Neural progenitor cell (in vitro differentiated cells): ENCODE measurements at regions not wholly inside any gene's neighbourhood (a gene's known extent, or its start where the extent isn't known, plus 50 kb on each side); places are given as distances from the start of the nearest gene placed in this dataset.

Source experiments
- DNase-seq: peaks from one replicate; pipeline ENCODE4 v3.0.0-alpha.2; 2016; ENCODE audit warnings: low spot score
- H2AFZ ChIP-seq: fragments of 200-600 bp; sonication (generic); replicated peaks from 2 replicates; pipeline ENCODE4 v1.6.1; 2016; ENCODE audit warnings: antibody characterized with exemption
- H3F3A ChIP-seq: fragments of 200-600 bp; sonication (generic); 2 replicates; pipeline ENCODE4 v1.6.1; 2016; ENCODE audit warnings: antibody characterized with exemption, low read depth
- H3K27ac ChIP-seq: fragments of 200-600 bp; sonication (generic); 2 replicates; pipeline ENCODE4 v1.5.1; 2016; ENCODE audit warnings: mild to moderate bottlenecking
- H3K27me3 ChIP-seq: fragments of 200-600 bp; sonication (generic); 2 replicates; pipeline ENCODE4 v1.6.1; 2016; ENCODE audit warnings: mild to moderate bottlenecking, moderate library complexity
- H3K36me3 ChIP-seq: fragments of 200-600 bp; sonication (generic); 2 replicates; pipeline ENCODE4 v1.5.1; 2016
- H3K4me1 ChIP-seq: fragments of 200-600 bp; sonication (generic); 2 replicates; pipeline ENCODE4 v1.6.1; 2016; ENCODE audit warnings: mixed run types
- H3K4me2 ChIP-seq: fragments of 200-600 bp; sonication (generic); 2 replicates; pipeline ENCODE4 v1.6.1; 2016
- H3K4me3 ChIP-seq: fragments of 200-600 bp; sonication (generic); 2 replicates; pipeline ENCODE4 v1.5.1; 2016
- H3K79me2 ChIP-seq: fragments of 200-600 bp; sonication (generic); 2 replicates; pipeline ENCODE4 v1.6.1; 2016; ENCODE audit warnings: low read depth
- H3K9ac ChIP-seq: fragments of 200-600 bp; sonication (generic); 2 replicates; pipeline ENCODE4 v1.6.1; 2016
- H3K9me3 ChIP-seq: fragments of 200-600 bp; sonication (generic); 2 replicates; pipeline ENCODE4 v1.5.1; 2016; ENCODE audit warnings: low read depth
- H4K20me1 ChIP-seq: fragments of 200-600 bp; sonication (generic); 2 replicates; pipeline ENCODE4 v1.6.1; 2016; ENCODE audit warnings: low read depth
- H3K27ac Mint-ChIP-seq: 3 replicates; pipeline ENCODE4 v1.8.0; 2021; ENCODE audit warnings: mixed read lengths
- H3K27me3 Mint-ChIP-seq: 2 replicates; pipeline ENCODE4 v1.8.0; 2022; ENCODE audit warnings: low read depth, mild to moderate bottlenecking, inconsistent platforms, moderate library complexity, mixed read lengths; ENCODE audit not compliant: insufficient read depth
- H3K36me3 Mint-ChIP-seq: 3 replicates; pipeline ENCODE4 v1.8.0; 2021; ENCODE audit warnings: mixed read lengths
- H3K4me1 Mint-ChIP-seq: 3 replicates; pipeline ENCODE4 v1.8.0; 2021; ENCODE audit warnings: mixed read lengths
- H3K4me3 Mint-ChIP-seq: 3 replicates; pipeline ENCODE4 v1.8.0; 2021; ENCODE audit warnings: mild to moderate bottlenecking, moderate library complexity, mixed read lengths
- H3K9me3 Mint-ChIP-seq: 3 replicates; pipeline ENCODE4 v1.8.0; 2020; ENCODE audit warnings: mixed read lengths
- EZH2 ChIP-seq: fragments of 200-600 bp; sonication (generic); IDR thresholded peaks from 2 replicates; pipeline ENCODE4 v1.6.1; 2017; ENCODE audit warnings: antibody characterized with exemption, mild to moderate bottlenecking, moderate library complexity
- EZH2phosphoT487 ChIP-seq: fragments of 200-600 bp; sonication (generic); IDR thresholded peaks from 2 replicates; pipeline ENCODE4 v1.6.1; 2017; ENCODE audit warnings: antibody characterized with exemption
- TF ChIP-seq, protein P1 (sequence below): fragments of 200-600 bp; sonication (generic); IDR thresholded peaks from 2 replicates; pipeline ENCODE4 v1.5.1; 2017; ENCODE audit warnings: antibody characterized with exemption, mild to moderate bottlenecking

DNA sequence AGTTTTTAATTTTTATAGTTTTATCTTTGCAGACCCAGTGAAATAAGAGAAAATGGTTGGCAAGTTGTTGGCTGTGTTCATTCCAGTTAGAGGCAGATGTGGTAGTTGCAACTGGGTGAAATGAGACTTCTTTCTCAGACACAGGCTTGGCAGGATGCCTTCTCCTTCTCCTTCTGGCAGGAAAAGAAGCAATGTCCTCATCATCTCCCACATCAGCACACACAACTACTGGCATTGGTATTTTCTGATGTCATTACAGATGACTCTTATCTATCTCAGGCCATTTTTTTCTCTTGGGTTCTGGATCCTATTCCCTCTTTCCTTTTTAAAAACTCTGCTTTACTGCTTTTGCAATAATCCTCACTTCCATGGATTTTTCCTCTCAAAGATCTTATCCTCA, 103.3 kb upstream of the EDIL3 start:
- Mint-ChIP-seq H3K4me3 (no peak overlapping the region), H3K4me1 (no peaks in the 10 kb centered on the region), H3K9me3 (no peaks in the 10 kb centered on the region), H3K27ac (no peak overlapping the region), H3K27me3 (no peaks in the 10 kb centered on the region), H3K36me3 (no peaks in the 10 kb centered on the region)
- Histone ChIP-seq H3K4me2 (no peak overlapping the region), H3K4me3 (no peak overlapping the region), H3K27ac (no peak overlapping the region), H3F3A (no peaks in the 10 kb centered on the region), H3K9ac (no peak overlapping the region), H3K36me3 (no peaks in the 10 kb centered on the region), H3K27me3 (no peaks in the 10 kb centered on the region), H4K20me1 (no peaks in the 10 kb centered on the region), H3K4me1 (no peaks in the 10 kb centered on the region), H2AFZ (no peak overlapping the region), H3K79me2 (no peaks in the 10 kb centered on the region), H3K9me3 (no peaks in the 10 kb centered on the region)
- TF ChIP-seq EZH2phosphoT487 (no peak), EZH2 (no peak)
- TF ChIP-seq, protein P1, sequence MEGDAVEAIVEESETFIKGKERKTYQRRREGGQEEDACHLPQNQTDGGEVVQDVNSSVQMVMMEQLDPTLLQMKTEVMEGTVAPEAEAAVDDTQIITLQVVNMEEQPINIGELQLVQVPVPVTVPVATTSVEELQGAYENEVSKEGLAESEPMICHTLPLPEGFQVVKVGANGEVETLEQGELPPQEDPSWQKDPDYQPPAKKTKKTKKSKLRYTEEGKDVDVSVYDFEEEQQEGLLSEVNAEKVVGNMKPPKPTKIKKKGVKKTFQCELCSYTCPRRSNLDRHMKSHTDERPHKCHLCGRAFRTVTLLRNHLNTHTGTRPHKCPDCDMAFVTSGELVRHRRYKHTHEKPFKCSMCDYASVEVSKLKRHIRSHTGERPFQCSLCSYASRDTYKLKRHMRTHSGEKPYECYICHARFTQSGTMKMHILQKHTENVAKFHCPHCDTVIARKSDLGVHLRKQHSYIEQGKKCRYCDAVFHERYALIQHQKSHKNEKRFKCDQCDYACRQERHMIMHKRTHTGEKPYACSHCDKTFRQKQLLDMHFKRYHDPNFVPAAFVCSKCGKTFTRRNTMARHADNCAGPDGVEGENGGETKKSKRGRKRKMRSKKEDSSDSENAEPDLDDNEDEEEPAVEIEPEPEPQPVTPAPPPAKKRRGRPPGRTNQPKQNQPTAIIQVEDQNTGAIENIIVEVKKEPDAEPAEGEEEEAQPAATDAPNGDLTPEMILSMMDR, result no peak
- no peak for DNase-seq

DNA sequence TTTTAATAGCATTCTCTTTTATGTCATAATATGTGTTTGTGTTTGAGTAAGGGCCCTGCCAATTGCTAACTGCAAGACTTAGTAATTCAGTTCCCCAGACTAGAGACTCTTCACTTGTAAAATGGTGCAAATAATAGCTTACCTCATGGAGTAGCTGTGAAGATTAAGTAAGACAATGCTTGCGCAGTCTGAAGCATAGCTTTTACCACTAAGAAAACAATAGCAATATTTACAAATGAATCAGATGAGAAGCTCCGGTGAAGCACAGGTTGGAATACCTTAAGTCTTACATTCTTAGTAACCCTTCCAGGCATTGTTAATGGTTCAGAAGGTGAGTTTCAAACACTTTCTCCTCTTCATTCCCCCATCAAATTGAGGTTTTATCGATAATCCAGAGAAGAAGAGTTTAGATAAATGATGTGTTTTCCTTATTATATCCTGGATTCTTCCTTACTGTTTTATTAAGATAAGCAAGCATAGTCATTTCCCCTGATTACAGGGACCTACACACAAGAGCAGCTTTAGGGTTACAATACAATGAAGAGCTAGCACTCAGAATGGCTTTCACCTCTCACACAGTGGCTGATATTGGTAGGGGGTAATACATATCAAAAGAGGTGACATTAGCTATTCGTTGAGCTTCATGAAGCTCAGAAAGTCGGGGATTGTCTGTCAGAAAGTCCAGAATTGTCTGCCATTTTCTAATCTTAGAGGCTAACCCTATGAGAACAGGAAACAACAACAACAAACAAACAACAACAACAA, 96.4 kb upstream of the EDIL3 start:
- Histone ChIP-seq H3K9ac (no peak overlapping the region), H3F3A (no peaks in the 10 kb centered on the region), H3K36me3 (no peaks in the 10 kb centered on the region), H3K4me2 (no peak overlapping the region), H2AFZ (no peak overlapping the region), H3K9me3 (no peaks in the 10 kb centered on the region), H3K79me2 (no peaks in the 10 kb centered on the region), H3K27ac (no peak overlapping the region), H3K4me1 (peaks cover 6% of the 10 kb centered on the region), H3K4me3 (no peak overlapping the region), H4K20me1 (no peaks in the 10 kb centered on the region), H3K27me3 (no peaks in the 10 kb centered on the region)
- TF ChIP-seq EZH2phosphoT487 (no peak), EZH2 (no peak)
- TF ChIP-seq, protein P1, result no peak
- H3K4me3 Mint-ChIP-seq, result no peak overlapping the region
- H3K4me1 Mint-ChIP-seq, result peaks cover 8% of the 10 kb centered on the region
- no peaks in the 10 kb centered on the region for H3K9me3 Mint-ChIP-seq
- no peak overlapping the region for H3K27ac Mint-ChIP-seq
- DNase-seq, result no peak
- no peaks in the 10 kb centered on the region for H3K36me3 Mint-ChIP-seq
- H3K27me3 Mint-ChIP-seq, result no peaks in the 10 kb centered on the region

DNA sequence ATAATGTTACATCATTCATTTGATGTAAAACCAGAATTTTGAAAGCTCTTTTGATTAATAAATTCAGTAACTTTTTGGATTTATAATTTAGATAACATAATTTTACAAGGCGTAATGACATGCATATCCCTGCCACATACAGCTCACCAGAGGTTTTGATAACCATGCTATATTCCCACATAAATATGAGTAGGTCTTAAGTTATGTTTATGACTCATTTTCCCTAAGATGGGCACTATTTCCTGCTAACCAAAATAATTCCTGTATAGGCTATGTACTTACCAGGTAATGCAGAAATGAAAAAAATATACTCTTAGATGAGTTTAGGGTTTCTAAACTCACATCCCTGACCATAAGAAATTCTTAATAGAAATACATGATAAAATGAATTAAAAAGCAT, 93.9 kb upstream of the EDIL3 start:
- Histone ChIP-seq H3K9ac (no peak overlapping the region), H3F3A (no peaks in the 10 kb centered on the region), H3K79me2 (no peaks in the 10 kb centered on the region), H3K4me3 (no peak overlapping the region), H3K36me3 (no peaks in the 10 kb centered on the region), H3K27ac (no peak overlapping the region), H2AFZ (no peak overlapping the region), H3K4me2 (no peak overlapping the region), H3K4me1 (peaks cover 6% of the 10 kb centered on the region), H3K9me3 (no peaks in the 10 kb centered on the region), H3K27me3 (no peaks in the 10 kb centered on the region), H4K20me1 (no peaks in the 10 kb centered on the region)
- Mint-ChIP-seq H3K27me3 (no peaks in the 10 kb centered on the region), H3K4me1 (peaks cover 8% of the 10 kb centered on the region), H3K4me3 (no peak overlapping the region), H3K36me3 (no peaks in the 10 kb centered on the region), H3K27ac (no peak overlapping the region), H3K9me3 (no peaks in the 10 kb centered on the region)
- TF ChIP-seq EZH2phosphoT487 (no peak), EZH2 (no peak)
- TF ChIP-seq, protein P1, result no peak
- DNase-seq, result no peak
